Colonic mucosa (tissue), 4 donors: ENCODE measurements at regions not wholly inside any gene's neighbourhood (a gene's known extent, or its start where the extent isn't known, plus 50 kb on each side); places are given as distances from the start of the nearest gene placed in this dataset.

Source experiments
- DNase-seq: peaks from one replicate; pipeline ENCODE4 v3.0.0-alpha.2; 2020
- H3K27ac ChIP-seq: fragments of 200-600 bp; one replicate; pipeline ENCODE4 v1.8.0; 2021
- H3K27me3 ChIP-seq: fragments of 200-600 bp; one replicate; pipeline ENCODE4 v1.8.0; 2021
- H3K36me3 ChIP-seq: fragments of 200-600 bp; one replicate; pipeline ENCODE4 v1.8.0; 2021
- H3K4me1 ChIP-seq: fragments of 200-600 bp; one replicate; pipeline ENCODE4 v1.8.0; 2021; ENCODE audit warnings: mild to moderate bottlenecking
- H3K4me3 ChIP-seq: fragments of 200-600 bp; one replicate; pipeline ENCODE4 v1.8.0; 2021
- H3K9ac ChIP-seq, 2 donors: one replicate each; pipeline ENCODE4 v1.7.0; 2013; ENCODE audit warnings: control low read depth in 2 of 2, low read depth in 2 of 2, low read length in 2 of 2
- H3K9me3 ChIP-seq: fragments of 200-600 bp; one replicate; pipeline ENCODE4 v1.8.0; 2021
- CTCF ChIP-seq: fragments of 200-600 bp; IDR thresholded peaks from one replicate; pipeline ENCODE4 v1.8.0; 2022; ENCODE audit warnings: antibody characterized with exemption, mild to moderate bottlenecking
- intact Hi-C: fragments of 100-400 bp; cut with DNase I; formaldehyde crosslinking; loops from one replicate; pipeline ENCODE4 v1.14.1; 2022
- donor health status: healthy.
- donor health status: DM: no; HTN: no; CAD: no.
- donor health status: DM: no; HTN: no; CAD: no.

- Histone ChIP-seq H3K4me1 (no peaks in the 10 kb centered on the region), H3K4me3 (no peak overlapping the region), H3K27me3 (no peaks in the 10 kb centered on the region), H3K36me3 (no peaks in the 10 kb centered on the region), H3K9ac (no peak overlapping the region), H3K27ac (no peak overlapping the region), H3K9me3 (no peaks in the 10 kb centered on the region)
- intact Hi-C loops = no loop called here
- TF ChIP-seq CTCF = no peak
- no peak for DNase-seq
Observed at GRCh38 chr3:16816048-16816780, 68.5 kb upstream of the PLCL2 start.

GRCh38 chr3:16817197-16817596, 67.6 kb upstream of the PLCL2 start:
- Histone ChIP-seq H3K9me3 (no peaks in the 10 kb centered on the region), H3K4me1 (no peaks in the 10 kb centered on the region), H3K27ac (no peak overlapping the region), H3K36me3 (no peaks in the 10 kb centered on the region), H3K4me3 (no peak overlapping the region), H3K27me3 (no peaks in the 10 kb centered on the region), H3K9ac (no peak overlapping the region)
- no peak for DNase-seq
- no peak for TF ChIP-seq CTCF
- intact Hi-C loops = no loop called here

- no peaks in the 10 kb centered on the region for H3K27me3 ChIP-seq
- TF ChIP-seq CTCF = no peak
- no peak overlapping the region for H3K9ac ChIP-seq
- H3K9me3 ChIP-seq = no peaks in the 10 kb centered on the region
- intact Hi-C loops = no loop called here
- no peaks in the 10 kb centered on the region for H3K4me1 ChIP-seq
- DNase-seq = no peak
- no peak overlapping the region for H3K27ac ChIP-seq
- no peaks in the 10 kb centered on the region for H3K36me3 ChIP-seq
- no peak overlapping the region for H3K4me3 ChIP-seq
Observed at GRCh38 chr3:16818194-16818593, 66.6 kb upstream of the PLCL2 start.

- no peak overlapping the region for H3K27ac ChIP-seq
Observed at GRCh38 chr3:16818945-16819344, 65.8 kb upstream of the PLCL2 start.

GRCh38 chr3:16820485-16820884, 64.3 kb upstream of the PLCL2 start:
- Histone ChIP-seq H3K9me3 (no peaks in the 10 kb centered on the region), H3K9ac (no peak overlapping the region), H3K27me3 (no peaks in the 10 kb centered on the region), H3K36me3 (no peaks in the 10 kb centered on the region), H3K4me1 (no peaks in the 10 kb centered on the region), H3K4me3 (no peak overlapping the region), H3K27ac (no peak overlapping the region)
- no peak for TF ChIP-seq CTCF
- DNase-seq = no peak
- intact Hi-C loops = no loop called here

More at GRCh38 chr3:16818945-16819344, 65.8 kb upstream of the PLCL2 start:
- H3K27me3 ChIP-seq = no peaks in the 10 kb centered on the region
- intact Hi-C loops = no loop called here
- H3K36me3 ChIP-seq = no peaks in the 10 kb centered on the region
- no peak for DNase-seq
- H3K4me1 ChIP-seq = no peaks in the 10 kb centered on the region
- no peaks in the 10 kb centered on the region for H3K9me3 ChIP-seq
- H3K4me3 ChIP-seq = no peak overlapping the region
- no peak for TF ChIP-seq CTCF
- no peak overlapping the region for H3K9ac ChIP-seq
